Lower leg skin (tissue), 4 donors: ENCODE measurements at regions not wholly inside any gene's neighbourhood (a gene's known extent, or its start where the extent isn't known, plus 50 kb on each side); places are given as distances from the start of the nearest gene placed in this dataset.

Experiments used
- DNase-seq, 2 donors: peaks; one replicate each; pipeline ENCODE4 v3.0.0-alpha.2; 2019; ENCODE audit warnings: low spot score in 2 of 2
- H3K4me3 ChIP-seq: fragments of 200-600 bp; sonication (generic); 2 replicates; pipeline ENCODE4 v1.5.1; 2017; ENCODE audit warnings: mild to moderate bottlenecking, low read depth; ENCODE audit not compliant: poor library complexity, severe bottlenecking
- CTCF ChIP-seq, 3 donors: fragments of 450-650 bp; IDR thresholded peaks; one replicate each; pipeline ENCODE4 v1.5.1; 2016; ENCODE audit warnings: antibody characterized with exemption in 3 of 3, mild to moderate bottlenecking in 3 of 3, moderate library complexity in 2 of 3
- POLR2A ChIP-seq, 2 donors: fragments of 450-650 bp; IDR thresholded peaks; one replicate each; pipeline ENCODE4 v1.6.1; 2016 to 2017; ENCODE audit warnings: antibody characterized with exemption in 2 of 2, mild to moderate bottlenecking in 1 of 2, moderate library complexity in 1 of 2
- WGBS, 2 donors: methylation state at CpG; one replicate each; pipeline ENCODE4 v1.1.5; 2018; 5-methylcytosine and 5-hydroxymethylcytosine counted together
- intact Hi-C: fragments of 100-400 bp; cut with DNase I; formaldehyde crosslinking; loops from one replicate; pipeline ENCODE4 v1.15.0; 2023; ENCODE audit warnings: low total_unique reads

- DNase-seq, result no peak
- intact Hi-C loops, result no loop called here
- no peak overlapping the region for H3K4me3 ChIP-seq
- TF ChIP-seq POLR2A (IDR thresholded peaks at IDR 0.05), result no peak
- no peak for TF ChIP-seq CTCF (IDR thresholded peaks at IDR 0.05)
- WGBS, 2 donors, result 85 to 91% methylated on average over 2 of the region's 2 CpGs
These were observed 66.8 kb upstream of the ALDH1A3 start for GRCh38 chr15:100812802-100813201.

GRCh38 chr15:100818927-100819326, 60.7 kb upstream of the ALDH1A3 start:
- intact Hi-C loops, result no loop called here
- WGBS, 2 donors, result 48 to 57% methylated on average over 3 of the region's 3 CpGs
- DNase-seq, result no peak
- no peak overlapping the region for H3K4me3 ChIP-seq
- TF ChIP-seq POLR2A (IDR thresholded peaks at IDR 0.05) (no peak), CTCF (IDR thresholded peaks at IDR 0.05) (no peak)

GRCh38 chr15:100820528-100820927, 59.1 kb upstream of the ALDH1A3 start:
- intact Hi-C loops, result no loop called here
- DNase-seq, result no peak
- TF ChIP-seq POLR2A (IDR thresholded peaks at IDR 0.05), result no peak
- WGBS, 2 donors, result 41 to 42% methylated on average over 4 of the region's 4 CpGs
- no peak overlapping the region for H3K4me3 ChIP-seq

- DNase-seq, result no peak
- TF ChIP-seq CTCF (IDR thresholded peaks at IDR 0.05) (no peak), POLR2A (IDR thresholded peaks at IDR 0.05) (no peak)
- intact Hi-C loops, result no loop called here
- H3K4me3 ChIP-seq, result no peak overlapping the region
These were observed 58.3 kb upstream of the ALDH1A3 start for GRCh38 chr15:100821327-100821726.

GRCh38 chr15:100824211-100824610, 55.4 kb upstream of the ALDH1A3 start:
- intact Hi-C loops, result no loop called here
- no peak for TF ChIP-seq CTCF (IDR thresholded peaks at IDR 0.05)
- no peak for TF ChIP-seq POLR2A (IDR thresholded peaks at IDR 0.05)
- 68 to 76% methylated on average over 5 of the region's 5 CpGs for WGBS, 2 donors
- DNase-seq, result no peak
- H3K4me3 ChIP-seq, result no peak overlapping the region

GRCh38 chr15:100829457-100829856, 50.2 kb upstream of the ALDH1A3 start:
- intact Hi-C loops, result no loop called here
- WGBS, 2 donors, result 63 to 73% methylated on average over 1 of the region's 1 CpG
- H3K4me3 ChIP-seq, result no peak overlapping the region
- no peak for DNase-seq
- TF ChIP-seq CTCF (IDR thresholded peaks at IDR 0.05), result no peak
- no peak for TF ChIP-seq POLR2A (IDR thresholded peaks at IDR 0.05)
